ENCODE measurements at regions not wholly inside any gene's neighbourhood (a gene's known extent, or its start where the extent isn't known, plus 50 kb on each side); places are given as distances from the start of the nearest gene placed in this dataset.
"Not testable (repeated sequence)": the region's sequence is repeated elsewhere in the genome, so short reads cannot be mapped to it uniquely, and the experiment has no call there.

- no peaks in the 10 kb centered on the region for H3K36me3 Mint-ChIP-seq (ENCODE audit: low read depth)
- H3K27ac Mint-ChIP-seq = no peak overlapping the region
- no peak for DNase-seq (ENCODE audit: low spot score)
- no peaks in the 10 kb centered on the region for H3K4me1 Mint-ChIP-seq (ENCODE audit: low read depth)
- intact Hi-C loops (cut with micrococcal nuclease) = no loop called here
- H3K9me3 Mint-ChIP-seq = no peaks in the 10 kb centered on the region
- no peaks in the 10 kb centered on the region for H3K27me3 Mint-ChIP-seq (ENCODE audit: low read depth)
- H3K4me3 Mint-ChIP-seq (ENCODE audit: low read depth) = no peak overlapping the region
These were observed 1280.5 kb upstream of the ZEB2 start for GRCh38 chr2:145800151-145801091.

- no peak for DNase-seq (ENCODE audit: low spot score)
- intact Hi-C loops (cut with micrococcal nuclease) = no loop called here
- H3K27ac Mint-ChIP-seq = no peak overlapping the region
- H3K4me3 Mint-ChIP-seq (ENCODE audit: low read depth) = no peak overlapping the region
- H3K9me3 Mint-ChIP-seq = no peaks in the 10 kb centered on the region
- no peaks in the 10 kb centered on the region for H3K27me3 Mint-ChIP-seq (ENCODE audit: low read depth)
- no peaks in the 10 kb centered on the region for H3K36me3 Mint-ChIP-seq (ENCODE audit: low read depth)
- H3K4me1 Mint-ChIP-seq (ENCODE audit: low read depth) = no peaks in the 10 kb centered on the region
These were observed 1279.7 kb upstream of the ZEB2 start for GRCh38 chr2:145799595-145800108.

- H3K27ac Mint-ChIP-seq = no peak overlapping the region
- DNase-seq (ENCODE audit: low spot score) = no peak
- H3K4me3 Mint-ChIP-seq (ENCODE audit: low read depth) = no peak overlapping the region
- no peaks in the 10 kb centered on the region for H3K4me1 Mint-ChIP-seq (ENCODE audit: low read depth)
- no peaks in the 10 kb centered on the region for H3K36me3 Mint-ChIP-seq (ENCODE audit: low read depth)
- intact Hi-C loops (cut with micrococcal nuclease) = no loop called here
- H3K27me3 Mint-ChIP-seq (ENCODE audit: low read depth) = no peaks in the 10 kb centered on the region
- no peaks in the 10 kb centered on the region for H3K9me3 Mint-ChIP-seq
These were observed 1278.5 kb upstream of the ZEB2 start for GRCh38 chr2:145798419-145798818.

- H3K27ac Mint-ChIP-seq = no peak overlapping the region
These were observed 1277.8 kb upstream of the ZEB2 start for GRCh38 chr2:145797692-145798091.

GRCh38 chr2:145792745-145793144, 1272.8 kb upstream of the ZEB2 start:
- Mint-ChIP-seq H3K9me3 (no peaks in the 10 kb centered on the region), H3K27me3 (ENCODE audit: low read depth) (no peaks in the 10 kb centered on the region), H3K27ac (no peak overlapping the region), H3K36me3 (ENCODE audit: low read depth) (no peaks in the 10 kb centered on the region), H3K4me1 (ENCODE audit: low read depth) (no peaks in the 10 kb centered on the region), H3K4me3 (ENCODE audit: low read depth) (no peak overlapping the region)
- intact Hi-C loops (cut with micrococcal nuclease) = no loop called here
- no peak for DNase-seq (ENCODE audit: low spot score)

More at GRCh38 chr2:145797692-145798091, 1277.8 kb upstream of the ZEB2 start:
- intact Hi-C loops (cut with micrococcal nuclease) = no loop called here
- no peaks in the 10 kb centered on the region for H3K36me3 Mint-ChIP-seq (ENCODE audit: low read depth)
- H3K27me3 Mint-ChIP-seq (ENCODE audit: low read depth) = no peaks in the 10 kb centered on the region
- no peak for DNase-seq (ENCODE audit: low spot score)
- no peaks in the 10 kb centered on the region for H3K9me3 Mint-ChIP-seq
- no peaks in the 10 kb centered on the region for H3K4me1 Mint-ChIP-seq (ENCODE audit: low read depth)
- H3K4me3 Mint-ChIP-seq (ENCODE audit: low read depth) = no peak overlapping the region

- no peak overlapping the region for H3K27ac Mint-ChIP-seq
- no peaks in the 10 kb centered on the region for H3K4me1 Mint-ChIP-seq (ENCODE audit: low read depth)
- H3K36me3 Mint-ChIP-seq (ENCODE audit: low read depth) = no peaks in the 10 kb centered on the region
- DNase-seq (ENCODE audit: low spot score) = no peak
- H3K4me3 Mint-ChIP-seq (ENCODE audit: low read depth) = no peak overlapping the region
- H3K9me3 Mint-ChIP-seq = no peaks in the 10 kb centered on the region
- intact Hi-C loops (cut with micrococcal nuclease) = no loop called here
- H3K27me3 Mint-ChIP-seq (ENCODE audit: low read depth) = no peaks in the 10 kb centered on the region
These were observed 1269.7 kb upstream of the ZEB2 start for GRCh38 chr2:145789636-145790035.

- H3K4me1 Mint-ChIP-seq (ENCODE audit: low read depth); H3K36me3 Mint-ChIP-seq (ENCODE audit: low read depth); DNase-seq (ENCODE audit: low spot score); H3K27me3 Mint-ChIP-seq (ENCODE audit: low read depth); H3K27ac Mint-ChIP-seq; H3K4me3 Mint-ChIP-seq (ENCODE audit: low read depth); intact Hi-C loops (cut with micrococcal nuclease); H3K9me3 Mint-ChIP-seq: not testable (repeated sequence)
These were observed 1267.9 kb upstream of the ZEB2 start for GRCh38 chr2:145787597-145788361.

- H3K4me3 Mint-ChIP-seq (ENCODE audit: low read depth) = not testable (repeated sequence)
These were observed 1262.7 kb upstream of the ZEB2 start for GRCh38 chr2:145782607-145783006.

GRCh38 chr2:145777914-145778313, 1258.0 kb upstream of the ZEB2 start:
- no peak for DNase-seq (ENCODE audit: low spot score)
- H3K9me3 Mint-ChIP-seq = no peaks in the 10 kb centered on the region
- H3K27ac Mint-ChIP-seq = no peak overlapping the region
- H3K27me3 Mint-ChIP-seq (ENCODE audit: low read depth) = no peaks in the 10 kb centered on the region
- no peaks in the 10 kb centered on the region for H3K4me1 Mint-ChIP-seq (ENCODE audit: low read depth)
- intact Hi-C loops (cut with micrococcal nuclease) = no loop called here
- no peaks in the 10 kb centered on the region for H3K36me3 Mint-ChIP-seq (ENCODE audit: low read depth)
- no peak overlapping the region for H3K4me3 Mint-ChIP-seq (ENCODE audit: low read depth)

More at GRCh38 chr2:145782607-145783006, 1262.7 kb upstream of the ZEB2 start:
- H3K9me3 Mint-ChIP-seq; H3K27ac Mint-ChIP-seq; H3K36me3 Mint-ChIP-seq (ENCODE audit: low read depth); H3K27me3 Mint-ChIP-seq (ENCODE audit: low read depth); H3K4me1 Mint-ChIP-seq (ENCODE audit: low read depth); intact Hi-C loops (cut with micrococcal nuclease); DNase-seq (ENCODE audit: low spot score): not testable (repeated sequence)

GRCh38 chr2:145777297-145777696, 1257.4 kb upstream of the ZEB2 start:
- no peak overlapping the region for H3K27ac Mint-ChIP-seq
- no peaks in the 10 kb centered on the region for H3K9me3 Mint-ChIP-seq
- H3K4me3 Mint-ChIP-seq (ENCODE audit: low read depth) = no peak overlapping the region
- no peak for DNase-seq (ENCODE audit: low spot score)
- H3K36me3 Mint-ChIP-seq (ENCODE audit: low read depth) = no peaks in the 10 kb centered on the region
- no peaks in the 10 kb centered on the region for H3K4me1 Mint-ChIP-seq (ENCODE audit: low read depth)
- intact Hi-C loops (cut with micrococcal nuclease) = no loop called here
- H3K27me3 Mint-ChIP-seq (ENCODE audit: low read depth) = no peaks in the 10 kb centered on the region

GRCh38 chr2:145775591-145775990, 1255.7 kb upstream of the ZEB2 start:
- no peaks in the 10 kb centered on the region for H3K27me3 Mint-ChIP-seq (ENCODE audit: low read depth)
- H3K36me3 Mint-ChIP-seq (ENCODE audit: low read depth) = no peaks in the 10 kb centered on the region
- no peaks in the 10 kb centered on the region for H3K9me3 Mint-ChIP-seq
- no peak for DNase-seq (ENCODE audit: low spot score)
- no peak overlapping the region for H3K27ac Mint-ChIP-seq
- H3K4me3 Mint-ChIP-seq (ENCODE audit: low read depth) = no peak overlapping the region
- intact Hi-C loops (cut with micrococcal nuclease) = no loop called here
- H3K4me1 Mint-ChIP-seq (ENCODE audit: low read depth) = no peaks in the 10 kb centered on the region

GRCh38 chr2:145771525-145771924, 1251.6 kb upstream of the ZEB2 start:
- no peak for DNase-seq (ENCODE audit: low spot score)
- H3K9me3 Mint-ChIP-seq = no peaks in the 10 kb centered on the region
- H3K27ac Mint-ChIP-seq = no peak overlapping the region
- H3K4me1 Mint-ChIP-seq (ENCODE audit: low read depth) = no peaks in the 10 kb centered on the region
- intact Hi-C loops (cut with micrococcal nuclease) = no loop called here
- no peaks in the 10 kb centered on the region for H3K27me3 Mint-ChIP-seq (ENCODE audit: low read depth)
- H3K36me3 Mint-ChIP-seq (ENCODE audit: low read depth) = no peaks in the 10 kb centered on the region
- H3K4me3 Mint-ChIP-seq (ENCODE audit: low read depth) = no peak overlapping the region
